ENCODE measurements at regions not wholly inside any gene's neighbourhood (a gene's known extent, or its start where the extent isn't known, plus 50 kb on each side); places are given as distances from the start of the nearest gene placed in this dataset.

GRCh38 chr6:10465629-10466499, 51.0 kb upstream of the TFAP2A start:
- no peak overlapping the region for H3K4me3 Mint-ChIP-seq
- no peaks in the 10 kb centered on the region for H3K36me3 Mint-ChIP-seq (ENCODE audit: low read depth)
- ATAC-seq (no peak), DNase-seq (peak; percentile 35)
- H3K9me3 Mint-ChIP-seq, result no peaks in the 10 kb centered on the region
- H3K27ac Mint-ChIP-seq, result no peak overlapping the region
- no peaks in the 10 kb centered on the region for H3K4me1 Mint-ChIP-seq
- peaks cover 13% of the 10 kb centered on the region for H3K27me3 Mint-ChIP-seq

All from activated naive CD8-positive, alpha-beta T cell treated with anti-CD3 and anti-CD28 coated beads, Interleukin-2, amount 50 U/mL, for 24 hours (primary cell).